HG03135 (cell line): ENCODE measurements at regions not wholly inside any gene's neighbourhood (a gene's known extent, or its start where the extent isn't known, plus 50 kb on each side); places are given as distances from the start of the nearest gene placed in this dataset.
"Not testable (repeated sequence)": the region's sequence is repeated elsewhere in the genome, so short reads cannot be mapped to it uniquely, and the experiment has no call there.

ENCODE experiments used
- ATAC-seq: cut with Tn5 transposase; IDR thresholded peaks from one replicate; pipeline ENCODE4 v1.9.1; 2021; ENCODE audit warnings: mild to moderate bottlenecking, moderate library complexity; ENCODE audit not compliant: unreplicated experiment

DNA sequence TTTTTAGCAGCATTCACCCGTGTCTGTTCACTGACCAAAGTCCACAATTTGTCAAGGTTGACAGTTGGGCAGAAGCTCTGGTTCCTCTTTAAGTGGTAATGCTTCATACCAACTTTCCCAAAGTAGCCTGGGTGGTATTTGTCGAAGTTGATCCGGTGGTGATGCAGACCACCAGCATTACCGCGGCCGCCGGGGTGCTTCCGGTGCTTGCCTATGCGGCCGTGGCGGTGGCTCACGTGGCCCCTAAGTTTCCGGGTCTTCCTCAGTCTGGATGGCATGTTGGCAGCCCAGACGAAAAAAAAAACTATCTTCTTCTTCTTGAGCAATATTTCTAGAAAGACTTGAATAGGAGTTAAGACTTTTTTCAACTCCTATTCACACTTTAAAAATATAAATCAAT lies 151.4 kb upstream of the RGS17 start:
- ATAC-seq, result not testable (repeated sequence)

GRCh38 chr6:153275997-153276396 lies 144.9 kb upstream of the RGS17 start:
- no peak for ATAC-seq

DNA sequence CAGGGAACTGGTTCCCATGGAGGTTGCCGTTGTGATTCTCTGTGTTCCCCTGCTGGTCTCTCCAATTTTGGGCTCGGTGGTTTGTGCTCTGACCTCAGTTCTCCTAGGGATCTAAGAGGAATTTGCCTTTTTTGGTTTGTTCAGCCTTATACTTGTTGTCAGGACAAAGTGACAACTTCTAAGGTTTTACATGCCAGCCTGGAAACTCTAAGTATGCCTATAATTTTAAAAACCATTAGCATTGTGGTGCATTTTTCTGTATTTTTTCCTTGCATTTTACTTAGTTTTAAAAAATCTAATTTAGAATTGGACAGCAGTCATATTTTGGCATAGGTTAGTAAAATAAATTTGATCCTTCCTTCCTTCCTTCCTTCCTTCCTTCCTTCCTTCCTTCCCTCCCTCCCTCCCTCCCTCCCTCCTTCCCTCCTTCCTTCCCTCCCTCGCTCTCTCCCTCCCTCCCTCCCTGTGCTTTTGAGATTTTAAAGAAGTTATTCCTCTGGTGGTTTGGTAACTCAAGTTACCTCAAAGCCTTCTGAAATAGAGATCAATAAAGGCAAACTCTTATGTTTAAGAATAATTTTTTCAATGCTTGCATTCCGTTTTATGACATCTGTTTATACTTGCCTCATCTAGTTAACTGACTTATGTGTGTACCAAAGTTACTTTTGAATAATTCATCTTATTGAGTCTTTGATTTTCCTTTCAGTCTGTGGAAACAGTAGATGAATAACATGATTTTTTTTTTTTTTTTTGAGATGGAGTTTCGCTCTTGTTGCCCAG lies 141.3 kb upstream of the RGS17 start:
- no peak for ATAC-seq

DNA sequence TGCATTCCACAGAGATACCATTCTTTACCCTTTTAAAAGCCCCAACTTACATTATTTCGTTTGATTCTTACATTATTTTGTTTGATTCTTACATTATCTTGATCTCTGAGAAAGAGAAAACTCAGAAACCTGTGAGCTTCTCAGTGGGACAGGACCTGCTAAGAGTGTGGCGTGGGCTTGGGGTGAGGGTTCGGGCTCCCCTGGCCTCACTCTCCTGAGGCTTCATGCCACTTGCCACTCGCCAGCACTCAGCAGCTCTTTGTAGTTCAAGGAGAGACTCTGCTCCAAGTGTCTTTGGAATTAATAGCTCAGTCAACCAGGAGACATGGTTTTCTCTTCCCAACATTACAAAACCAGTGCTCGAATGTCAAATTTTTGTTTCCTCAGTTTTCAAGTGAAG lies 132.4 kb upstream of the RGS17 start:
- ATAC-seq, result no peak

- ATAC-seq, result no peak
Measured at GRCh38 chr6:153251326-153251725, 120.2 kb upstream of the RGS17 start.

GRCh38 chr6:153237670-153238069 lies 106.6 kb upstream of the RGS17 start:
- ATAC-seq, result no peak

DNA sequence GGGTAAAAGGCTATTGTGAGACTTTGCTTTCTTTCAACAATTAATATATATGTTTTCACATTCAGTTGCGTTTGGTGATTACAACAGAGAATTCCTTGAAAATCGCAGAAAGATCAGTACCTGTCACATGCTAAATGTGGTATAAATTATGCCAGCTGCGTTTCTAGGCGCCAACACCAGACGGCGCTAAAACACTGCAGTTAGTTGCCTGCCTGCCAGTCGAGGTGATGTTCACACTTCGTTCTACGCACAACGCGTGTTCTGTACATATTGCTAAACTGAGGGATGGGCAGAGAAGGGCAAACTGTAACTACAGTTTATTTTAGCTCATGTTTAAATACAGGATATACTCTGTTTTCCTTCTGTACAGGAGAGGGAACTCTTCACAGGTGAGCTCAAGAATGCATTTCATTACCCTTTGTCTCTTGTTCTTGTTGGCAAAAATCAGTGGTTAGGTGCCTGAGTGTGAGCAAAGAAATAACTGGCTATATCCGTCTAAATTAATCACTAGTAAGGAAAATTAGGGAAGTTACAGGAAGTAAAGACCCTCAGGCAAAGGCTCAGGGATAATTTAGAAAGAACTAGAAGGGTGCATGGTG lies 100.1 kb upstream of the RGS17 start:
- no peak for ATAC-seq

DNA sequence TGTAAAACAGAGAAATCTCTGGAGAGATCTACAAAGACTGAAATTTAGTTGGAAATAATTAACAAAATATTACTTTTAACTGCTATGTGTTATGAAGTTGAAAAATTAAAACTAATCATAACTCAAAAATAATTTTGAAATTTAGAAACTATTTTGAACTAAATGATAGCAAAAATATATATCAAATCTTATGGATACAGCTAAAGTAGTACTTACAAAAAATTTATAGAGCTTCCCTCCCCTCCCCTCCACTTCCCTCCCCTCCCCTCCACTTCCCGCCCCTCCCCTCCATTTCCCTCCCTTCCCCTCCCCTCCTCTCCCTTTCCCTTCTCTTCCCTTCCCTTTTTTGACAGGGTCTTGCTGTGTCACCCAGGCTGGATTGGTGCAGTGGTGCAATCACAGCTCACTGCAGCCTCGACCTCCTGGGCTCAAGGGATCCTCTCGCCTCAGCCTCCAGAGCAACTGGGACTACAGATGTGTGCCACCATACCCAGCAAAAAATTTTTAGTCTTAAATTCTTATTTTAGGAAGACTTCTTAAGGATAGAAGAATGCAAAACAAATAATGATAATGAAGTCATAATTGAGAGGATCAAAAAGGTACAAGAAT lies 87.2 kb upstream of the RGS17 start:
- no peak for ATAC-seq

GRCh38 chr6:153216789-153217188 lies 85.7 kb upstream of the RGS17 start:
- ATAC-seq, result no peak

DNA sequence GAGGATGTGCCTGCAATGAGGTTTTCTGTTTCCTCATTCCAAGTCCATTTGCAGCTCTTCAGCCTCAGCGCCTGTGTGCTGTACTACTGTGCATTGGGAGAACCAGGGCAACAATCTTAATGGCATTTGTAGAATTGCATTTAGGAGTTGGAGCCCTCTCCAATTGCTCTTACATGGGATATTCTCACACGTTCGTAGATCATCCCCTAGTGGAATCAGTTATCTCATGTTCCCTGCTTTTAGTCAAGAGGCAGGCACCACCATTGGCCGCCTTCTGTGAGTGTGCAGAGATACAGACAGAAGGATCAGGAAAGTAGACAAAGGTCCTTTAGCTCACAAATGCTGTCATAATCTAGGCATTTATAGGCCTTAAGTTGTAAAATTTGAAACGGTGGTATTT lies 84.2 kb upstream of the RGS17 start:
- no peak for ATAC-seq

GRCh38 chr6:153214436-153214835 lies 83.4 kb upstream of the RGS17 start:
- ATAC-seq, result no peak

GRCh38 chr6:153210083-153210482 lies 79.0 kb upstream of the RGS17 start:
- peak; percentile 92 for ATAC-seq

- no peak for ATAC-seq
Measured at GRCh38 chr6:153208706-153209105, 77.6 kb upstream of the RGS17 start.

GRCh38 chr6:153207617-153208016 lies 76.5 kb upstream of the RGS17 start:
- ATAC-seq, result no peak

DNA sequence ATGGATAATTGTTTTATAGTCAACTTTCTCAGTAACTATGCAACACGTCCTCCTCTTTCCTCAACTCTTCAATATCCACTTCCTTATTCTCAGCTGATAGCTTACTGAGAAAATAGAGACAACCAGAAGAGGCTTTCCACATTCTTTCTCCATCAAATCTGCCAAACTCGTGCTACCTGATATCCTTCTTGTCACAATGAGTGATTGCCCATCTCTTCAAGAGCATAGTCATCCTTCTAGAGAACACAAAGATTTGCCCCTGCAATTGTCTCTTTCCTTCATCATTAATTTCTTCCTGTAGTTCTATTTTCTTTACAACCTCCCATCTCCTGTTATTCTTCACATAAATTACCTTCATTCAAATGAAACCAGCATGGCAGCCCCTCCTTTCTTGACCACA lies 75.9 kb upstream of the RGS17 start:
- no peak for ATAC-seq

- ATAC-seq, result no peak
Measured at GRCh38 chr6:153192943-153193885, 62.1 kb upstream of the RGS17 start.

DNA sequence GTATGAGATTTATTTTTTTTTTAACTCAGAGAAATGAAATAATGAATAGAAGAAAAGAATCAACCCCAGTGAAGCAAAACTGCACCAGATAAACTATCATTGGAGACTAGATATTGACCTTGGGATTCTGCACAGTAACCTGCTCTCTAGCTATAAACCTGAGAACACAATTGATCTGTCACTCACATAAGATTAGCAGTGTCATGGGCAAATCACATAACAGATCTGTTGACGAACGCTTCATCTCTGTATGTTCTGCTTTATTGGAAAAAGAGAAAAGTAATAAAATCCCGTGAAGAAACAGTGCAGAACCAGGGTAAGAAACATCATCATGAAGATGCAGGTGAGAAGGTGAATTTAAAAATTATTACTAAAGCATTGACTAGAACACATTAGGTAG lies 52.8 kb upstream of the RGS17 start:
- no peak for ATAC-seq
